ENCODE measurements at regions not wholly inside any gene's neighbourhood (a gene's known extent, or its start where the extent isn't known, plus 50 kb on each side); places are given as distances from the start of the nearest gene placed in this dataset.
"Not testable (repeated sequence)": the region's sequence is repeated elsewhere in the genome, so short reads cannot be mapped to it uniquely, and the experiment has no call there.

GRCh38 chr12:31221551-31221945 lies 104.4 kb downstream of the SINHCAF start:
- peaks cover 18% of the 10 kb centered on the region for H3K4me1 Mint-ChIP-seq
- no peak overlapping the region for H3K4me3 Mint-ChIP-seq
- H3K9me3 Mint-ChIP-seq: peaks cover 9% of the 10 kb centered on the region
- no peaks in the 10 kb centered on the region for H3K36me3 Mint-ChIP-seq
- H3K27me3 Mint-ChIP-seq (ENCODE audit: low read depth): peaks cover 2% of the 10 kb centered on the region
- no peak for DNase-seq (ENCODE audit: low spot score in 2 of 2, unreplicated experiment in 2 of 2)
- TF ChIP-seq CTCF (IDR thresholded peaks at IDR 0.05; ENCODE audit: unreplicated experiment): no peak
- H3K27ac Mint-ChIP-seq: no peak overlapping the region

GRCh38 chr12:31222620-31223222 lies 103.2 kb downstream of the SINHCAF start:
- Mint-ChIP-seq H3K36me3 (no peaks in the 10 kb centered on the region), H3K4me3 (no peak overlapping the region), H3K27ac (no peak overlapping the region), H3K27me3 (ENCODE audit: low read depth) (peaks cover 2% of the 10 kb centered on the region), H3K4me1 (peaks cover 18% of the 10 kb centered on the region), H3K9me3 (no peaks in the 10 kb centered on the region)
- TF ChIP-seq CTCF (IDR thresholded peaks at IDR 0.05; ENCODE audit: unreplicated experiment): no peak
- no peak for DNase-seq (ENCODE audit: low spot score in 2 of 2, unreplicated experiment in 2 of 2)

GRCh38 chr12:31223640-31224039 lies 102.3 kb downstream of the SINHCAF start:
- H3K4me3 Mint-ChIP-seq; H3K27me3 Mint-ChIP-seq (ENCODE audit: low read depth); H3K9me3 Mint-ChIP-seq; H3K36me3 Mint-ChIP-seq; DNase-seq (ENCODE audit: low spot score in 2 of 2, unreplicated experiment in 2 of 2); H3K27ac Mint-ChIP-seq: not testable (repeated sequence)
- peaks cover 18% of the 10 kb centered on the region for H3K4me1 Mint-ChIP-seq

- no peak for DNase-seq (ENCODE audit: low spot score in 2 of 2, unreplicated experiment in 2 of 2)
- Mint-ChIP-seq H3K27ac (no peak overlapping the region), H3K36me3 (no peaks in the 10 kb centered on the region), H3K4me3 (no peak overlapping the region), H3K27me3 (ENCODE audit: low read depth) (no peaks in the 10 kb centered on the region), H3K9me3 (no peaks in the 10 kb centered on the region), H3K4me1 (peaks cover 18% of the 10 kb centered on the region)
- no peak for TF ChIP-seq CTCF (IDR thresholded peaks at IDR 0.05; ENCODE audit: unreplicated experiment)
Observed at GRCh38 chr12:31224768-31225448, 101.0 kb downstream of the SINHCAF start.

GRCh38 chr12:31225656-31226535 lies 100.1 kb downstream of the SINHCAF start:
- Mint-ChIP-seq H3K27me3 (ENCODE audit: low read depth) (no peaks in the 10 kb centered on the region), H3K27ac (no peak overlapping the region), H3K4me1 (peaks cover 18% of the 10 kb centered on the region), H3K4me3 (no peak overlapping the region), H3K9me3 (no peaks in the 10 kb centered on the region), H3K36me3 (no peaks in the 10 kb centered on the region)
- no peak for TF ChIP-seq CTCF (IDR thresholded peaks at IDR 0.05; ENCODE audit: unreplicated experiment)
- no peak for DNase-seq (ENCODE audit: low spot score in 2 of 2, unreplicated experiment in 2 of 2)

GRCh38 chr12:31226639-31227038 lies 99.3 kb downstream of the SINHCAF start:
- H3K36me3 Mint-ChIP-seq: no peaks in the 10 kb centered on the region
- DNase-seq (ENCODE audit: low spot score in 2 of 2, unreplicated experiment in 2 of 2): no peak
- no peak overlapping the region for H3K27ac Mint-ChIP-seq
- TF ChIP-seq CTCF (IDR thresholded peaks at IDR 0.05; ENCODE audit: unreplicated experiment): no peak
- peaks cover 18% of the 10 kb centered on the region for H3K4me1 Mint-ChIP-seq
- no peak overlapping the region for H3K4me3 Mint-ChIP-seq
- H3K9me3 Mint-ChIP-seq: peaks cover 4% of the 10 kb centered on the region
- H3K27me3 Mint-ChIP-seq (ENCODE audit: low read depth): no peaks in the 10 kb centered on the region

Data from mesothelial cell of epicardium (in vitro differentiated cells).